ENCODE measurements at regions not wholly inside any gene's neighbourhood (a gene's known extent, or its start where the extent isn't known, plus 50 kb on each side); places are given as distances from the start of the nearest gene placed in this dataset.

DNA sequence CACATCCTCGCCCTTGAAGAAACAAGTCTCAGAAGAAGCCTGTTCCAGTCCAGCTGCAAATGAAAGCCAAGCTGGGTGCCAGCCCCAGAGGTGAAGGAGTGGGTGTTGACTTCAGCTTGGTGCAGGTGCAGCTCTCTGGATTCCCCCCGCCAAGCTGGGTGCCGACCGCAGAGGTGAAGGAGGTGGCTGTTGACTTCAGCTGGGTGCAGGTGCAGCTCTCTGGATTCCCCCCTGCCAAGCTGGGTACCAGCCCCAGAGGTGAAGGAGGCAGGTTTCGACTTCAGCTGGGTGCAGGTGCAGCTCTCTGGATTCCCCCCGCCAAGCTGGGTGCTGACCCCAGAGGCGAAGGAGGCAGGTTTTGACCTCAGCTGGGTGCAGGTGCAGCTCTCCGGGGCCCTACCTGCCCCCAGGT lies 1234.0 kb downstream of the TBC1D22A start:
- no peak overlapping the region for H3K27ac ChIP-seq
- no peak for TF ChIP-seq ZFX (IDR thresholded peaks at IDR 0.05; ENCODE audit: borderline replicate concordance)
- TF ChIP-seq CTCF (IDR thresholded peaks at IDR 0.05): no peak

DNA sequence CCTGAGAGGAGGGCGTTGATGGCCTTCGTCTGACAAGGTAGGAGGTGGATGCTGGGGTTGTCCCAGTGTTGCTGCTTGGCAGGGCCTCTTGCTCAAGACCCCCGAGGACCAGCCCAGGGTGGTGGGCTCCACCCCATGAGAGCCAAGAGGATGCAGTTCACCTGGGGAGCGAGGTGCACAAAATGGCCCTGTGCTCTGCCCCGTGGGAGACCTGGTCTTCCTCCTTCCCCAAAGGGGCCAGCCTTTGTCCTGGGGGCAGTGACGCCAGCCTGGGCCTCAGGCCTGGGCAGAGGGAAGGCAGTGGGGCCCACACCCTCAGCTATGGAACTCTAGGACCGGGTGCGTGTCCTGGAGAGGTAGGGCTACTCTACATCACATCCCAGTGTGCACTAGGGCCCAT lies 1233.3 kb downstream of the TBC1D22A start:
- TF ChIP-seq CTCF (IDR thresholded peaks at IDR 0.05) (no peak), ZFX (IDR thresholded peaks at IDR 0.05; ENCODE audit: borderline replicate concordance) (no peak)
- H3K27ac ChIP-seq: no peak overlapping the region

DNA sequence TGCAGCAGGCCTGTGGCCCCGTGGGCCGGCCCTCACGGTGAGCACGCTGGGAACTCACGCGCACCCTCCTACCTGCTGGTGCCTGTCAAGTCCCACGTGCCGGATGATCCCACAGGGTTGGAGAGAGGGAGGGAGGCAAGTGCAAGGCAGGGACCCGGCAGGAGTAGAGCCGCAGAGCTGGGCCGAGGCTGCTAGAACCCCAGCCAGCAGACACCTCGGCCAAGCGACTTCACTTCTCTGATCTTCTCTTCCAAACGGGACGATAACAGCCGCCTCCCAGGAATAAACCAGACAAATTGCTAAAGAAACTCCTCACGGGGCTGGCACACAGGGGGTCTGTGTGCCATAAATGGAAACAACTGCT lies 1232.8 kb downstream of the TBC1D22A start:
- H3K27ac ChIP-seq: no peak overlapping the region
- TF ChIP-seq CTCF (IDR thresholded peaks at IDR 0.05) (no peak), ZFX (IDR thresholded peaks at IDR 0.05; ENCODE audit: borderline replicate concordance) (no peak)

- H3K27ac ChIP-seq: no peak overlapping the region
- TF ChIP-seq ZFX (IDR thresholded peaks at IDR 0.05; ENCODE audit: borderline replicate concordance) (no peak), CTCF (IDR thresholded peaks at IDR 0.05) (no peak)
These were observed 1232.3 kb downstream of the TBC1D22A start for GRCh38 chr22:47994601-47995263.

- no peak overlapping the region for H3K27ac ChIP-seq
- no peak for TF ChIP-seq ZFX (IDR thresholded peaks at IDR 0.05; ENCODE audit: borderline replicate concordance)
- TF ChIP-seq CTCF (IDR thresholded peaks at IDR 0.05): no peak
These were observed 1231.6 kb downstream of the TBC1D22A start for GRCh38 chr22:47994045-47994444.

DNA sequence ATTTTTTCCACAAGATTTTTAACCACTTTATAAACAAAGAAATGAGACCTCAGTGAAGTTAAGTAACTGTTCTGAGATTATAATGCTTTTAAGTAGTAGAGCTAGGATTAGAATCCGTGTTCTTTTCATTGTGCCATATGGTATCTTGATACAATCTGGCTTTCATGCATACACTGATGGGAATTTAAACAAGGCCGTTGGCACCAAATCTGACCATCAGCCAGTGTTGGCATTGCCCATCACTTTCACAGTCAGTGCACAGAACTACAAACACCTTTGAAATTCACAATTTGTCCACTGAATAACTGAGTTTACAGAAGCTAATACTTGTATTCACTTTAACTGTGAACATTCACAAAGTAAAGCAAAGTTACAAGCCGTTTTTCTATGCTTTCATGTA lies 1228.0 kb downstream of the TBC1D22A start:
- TF ChIP-seq ZFX (IDR thresholded peaks at IDR 0.05; ENCODE audit: borderline replicate concordance) (no peak), CTCF (IDR thresholded peaks at IDR 0.05) (no peak)

DNA sequence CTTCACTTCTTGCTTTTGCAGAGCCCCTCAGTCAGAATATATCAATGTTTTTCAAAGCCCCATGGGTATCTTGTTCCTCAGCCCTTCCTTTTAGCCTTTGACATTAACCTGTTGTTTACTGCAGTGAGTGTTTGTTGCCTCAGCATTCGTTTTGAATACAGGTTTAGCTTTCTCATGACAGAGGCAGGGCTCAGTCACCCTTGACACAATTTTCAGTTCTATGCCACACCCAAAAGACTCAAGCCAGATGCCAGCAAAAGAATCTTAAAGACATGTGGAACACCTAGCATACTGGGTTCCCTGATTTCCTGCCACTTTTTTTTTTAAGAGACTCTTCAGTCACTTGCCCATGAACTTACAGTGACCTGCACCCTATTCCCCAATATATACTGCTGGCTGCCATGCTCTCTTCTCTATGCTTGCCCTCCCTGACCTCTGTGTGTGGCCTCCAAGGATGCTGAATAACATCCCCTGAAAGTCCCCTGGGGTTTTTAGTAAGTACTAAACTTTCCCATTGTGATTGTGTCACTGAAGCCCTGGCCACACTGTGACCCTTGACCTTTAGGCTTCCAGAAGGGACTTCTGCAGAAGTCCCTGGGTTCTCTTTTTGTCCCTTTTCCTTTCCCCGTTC lies 1225.5 kb downstream of the TBC1D22A start:
- H3K27ac ChIP-seq: no peak overlapping the region
- TF ChIP-seq CTCF (IDR thresholded peaks at IDR 0.05) (no peak), ZFX (IDR thresholded peaks at IDR 0.05; ENCODE audit: borderline replicate concordance) (no peak)

More for the DNA sequence above, 1228.0 kb downstream of the TBC1D22A start:
- no peak overlapping the region for H3K27ac ChIP-seq
